Heart right ventricle (tissue), 16 donors: ENCODE measurements at regions not wholly inside any gene's neighbourhood (a gene's known extent, or its start where the extent isn't known, plus 50 kb on each side); places are given as distances from the start of the nearest gene placed in this dataset.
"Not testable (repeated sequence)": the region's sequence is repeated elsewhere in the genome, so short reads cannot be mapped to it uniquely, and the experiment has no call there.

ENCODE experiments used
- ATAC-seq, 8 donors: fragments of 200-7000 bp; cut with Tn5 transposase; one replicate each; pipeline ENCODE4 v1.9.1; 2020; ENCODE audit warnings: mild to moderate bottlenecking in 8 of 8, moderate library complexity in 8 of 8, moderate number of reproducible peaks in 1 of 8
- DNase-seq, 2 donors: peaks; one replicate each; pipeline ENCODE4 v3.0.0-alpha.2; 2020
- H3K27ac ChIP-seq, 10 donors: fragments of 200-600 bp; sonication (generic) in 2 of 10; one replicate each; pipeline versions ENCODE4 v1.5.0 to v1.8.0; 2020 to 2022; ENCODE audit warnings: mild to moderate bottlenecking in 3 of 10
- H3K27me3 ChIP-seq, 7 donors: fragments of 200-600 bp; one replicate each; pipeline ENCODE4 v1.8.0; 2021 to 2022; ENCODE audit warnings: mild to moderate bottlenecking in 2 of 7
- H3K36me3 ChIP-seq, 9 donors: fragments of 200-600 bp; sonication (generic) in 1 of 9; one replicate each; pipeline versions ENCODE4 v1.5.0 to v1.8.0; 2020 to 2022; ENCODE audit warnings: mild to moderate bottlenecking in 2 of 9
- H3K4me1 ChIP-seq, 9 donors: fragments of 200-600 bp; sonication (generic) in 1 of 9; one replicate each; pipeline versions ENCODE4 v1.5.0 to v1.8.0; 2020 to 2022; ENCODE audit warnings: mild to moderate bottlenecking in 4 of 9
- H3K4me3 ChIP-seq, 10 donors: fragments of 200-600 bp; sonication (generic) in 2 of 10; one replicate each; pipeline versions ENCODE4 v1.5.0 to v1.8.0; 2020 to 2022; ENCODE audit warnings: mild to moderate bottlenecking in 7 of 10, moderate library complexity in 2 of 10
- H3K9me3 ChIP-seq, 11 donors: fragments of 200-600 bp in 10 of 11; sonication (generic) in 2 of 11; one replicate each; pipeline versions ENCODE4 v1.5.0 to v1.8.0; 2013 to 2022; ENCODE audit warnings: mild to moderate bottlenecking in 2 of 11, control low read depth in 1 of 11, moderate library complexity in 1 of 11
- WGBS, 2 donors: extraction: QIAGEN DNeasy Blood & Tissue Kit; methylation state at CpG; one replicate each; pipeline ENCODE4 v1.1.7; 2013; ENCODE audit warnings: inconsistent platforms in 1 of 2; 5-methylcytosine and 5-hydroxymethylcytosine counted together
- intact Hi-C, 10 donors: fragments of 100-400 bp; cut with DNase I; formaldehyde crosslinking; loops; one replicate each; pipeline versions ENCODE4 v1.11.1 to v1.14.2; 2022
- TF ChIP-seq, protein P1 (sequence below), 9 donors: fragments of 200-600 bp; sonication (generic) in 2 of 9; IDR thresholded peaks; one replicate each; pipeline versions ENCODE4 v1.5.0 to v1.8.0; 2021 to 2022; ENCODE audit warnings: antibody characterized with exemption in 9 of 9, mild to moderate bottlenecking in 5 of 9, moderate library complexity in 1 of 9
- donor health status: Arrhythmogenic right ventricular cardiomyopathy.
- donor health status: ischemic (EF 13 %, LVEDD 7.1; RV severe dilation, severe dysfunction).
- donor health status: healthy with polysubstance abuse.
- donor health status: DM: no; HTN: yes; CAD: no.
- donor health status: DM: no; HTN: no; CAD: no.
- donor health status: ischemic (EF 25% LVEDD 6.9; RV normal size, moderate dysfunction).
- donor health status: ischemic (EF 25% LVEDD 5.7; RV mildly dilated, moderate dysfunction).
- donor health status: healthy.
- donor health status: DM: yes; HTN: yes; CAD: no.
- donor health status: Ischemic cardiomyopathy.
- donor health status: ischemic (EF 35%, LVEDD 5.7; RV mildly dilated, moderate dysfunction).
- donor health status: nonischemic (EF 11% LVEDD 7.7; RV severe dilation, severe dysfunction).
- donor health status: DM: yes; HTN: yes; CAD: no.
- donor health status: PGD.
- donor health status: ischemic (EF 29% LVEDD 5.4; RV normal size, mild dysfunction).
- donor health status: nonischemic (EF 23%, LVEDD 6.1; RV moderate dilation, normal function).

DNA sequence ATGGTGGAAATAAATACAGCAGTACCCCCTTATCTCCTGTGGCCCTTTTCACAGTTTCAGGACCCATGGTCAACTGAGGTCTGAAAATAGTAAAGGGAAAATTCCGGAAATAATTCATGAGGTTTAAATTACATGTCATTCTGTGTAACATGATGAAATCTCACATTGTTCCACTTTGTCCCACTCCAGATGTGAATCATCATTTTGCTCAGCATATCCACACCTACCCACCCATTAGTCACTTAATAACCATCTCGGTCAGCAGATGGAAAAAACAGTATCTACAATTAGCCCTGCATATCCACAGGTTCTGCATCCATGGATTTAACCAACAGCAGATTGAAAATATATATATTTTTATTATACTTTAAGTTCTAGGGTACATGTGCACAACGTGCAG, 86.9 kb upstream of the GORAB start:
- TF ChIP-seq, protein P1, sequence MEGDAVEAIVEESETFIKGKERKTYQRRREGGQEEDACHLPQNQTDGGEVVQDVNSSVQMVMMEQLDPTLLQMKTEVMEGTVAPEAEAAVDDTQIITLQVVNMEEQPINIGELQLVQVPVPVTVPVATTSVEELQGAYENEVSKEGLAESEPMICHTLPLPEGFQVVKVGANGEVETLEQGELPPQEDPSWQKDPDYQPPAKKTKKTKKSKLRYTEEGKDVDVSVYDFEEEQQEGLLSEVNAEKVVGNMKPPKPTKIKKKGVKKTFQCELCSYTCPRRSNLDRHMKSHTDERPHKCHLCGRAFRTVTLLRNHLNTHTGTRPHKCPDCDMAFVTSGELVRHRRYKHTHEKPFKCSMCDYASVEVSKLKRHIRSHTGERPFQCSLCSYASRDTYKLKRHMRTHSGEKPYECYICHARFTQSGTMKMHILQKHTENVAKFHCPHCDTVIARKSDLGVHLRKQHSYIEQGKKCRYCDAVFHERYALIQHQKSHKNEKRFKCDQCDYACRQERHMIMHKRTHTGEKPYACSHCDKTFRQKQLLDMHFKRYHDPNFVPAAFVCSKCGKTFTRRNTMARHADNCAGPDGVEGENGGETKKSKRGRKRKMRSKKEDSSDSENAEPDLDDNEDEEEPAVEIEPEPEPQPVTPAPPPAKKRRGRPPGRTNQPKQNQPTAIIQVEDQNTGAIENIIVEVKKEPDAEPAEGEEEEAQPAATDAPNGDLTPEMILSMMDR (IDR thresholded peaks at IDR 0.05): no peak
- 47 to 80% methylated on average over 3 of the region's 3 CpGs for WGBS, 2 donors
- Histone ChIP-seq H3K36me3 (no peaks in the 10 kb centered on the region), H3K9me3 (no peaks in the 10 kb centered on the region), H3K27me3 (no peaks in the 10 kb centered on the region), H3K4me3 (no peak overlapping the region), H3K27ac (no peak overlapping the region), H3K4me1 (no peaks in the 10 kb centered on the region)
- intact Hi-C loops: no loop called here
- DNase-seq: no peak
- ATAC-seq: peak in 1 of 8 donors; percentile 45

DNA sequence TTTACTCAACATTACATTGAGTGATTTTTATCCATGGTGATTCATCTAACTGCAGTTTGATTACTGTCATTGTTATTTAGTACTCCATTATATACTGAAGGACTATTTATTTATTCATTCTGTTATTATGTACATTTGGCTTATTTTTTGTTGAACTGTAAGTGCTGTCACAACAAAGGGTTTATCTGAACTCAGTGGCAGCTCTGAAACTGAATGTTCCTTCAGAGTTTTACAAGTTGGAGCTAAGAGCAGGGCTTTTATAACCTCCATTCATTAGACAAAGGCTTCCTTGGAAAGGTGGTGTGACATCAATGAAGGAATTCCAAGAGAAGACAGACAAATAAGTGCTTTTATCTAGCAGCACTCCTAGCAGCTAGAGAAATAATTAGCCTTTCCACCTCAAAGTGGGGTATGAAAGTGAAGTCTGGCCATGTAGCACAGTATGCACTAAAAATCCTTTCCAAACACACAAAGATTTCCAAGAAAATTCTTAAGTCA, 83.3 kb upstream of the GORAB start:
- Histone ChIP-seq H3K9me3 (peaks cover 0 to 14% (median 0%) of the 10 kb centered on the region in 11 donors), H3K4me3 (no peak overlapping the region), H3K4me1 (no peaks in the 10 kb centered on the region), H3K27ac (no peak overlapping the region), H3K27me3 (no peaks in the 10 kb centered on the region), H3K36me3 (no peaks in the 10 kb centered on the region)
- intact Hi-C loops: no loop called here
- TF ChIP-seq, protein P1 (IDR thresholded peaks at IDR 0.05): no peak
- ATAC-seq (no peak), DNase-seq (no peak)

DNA sequence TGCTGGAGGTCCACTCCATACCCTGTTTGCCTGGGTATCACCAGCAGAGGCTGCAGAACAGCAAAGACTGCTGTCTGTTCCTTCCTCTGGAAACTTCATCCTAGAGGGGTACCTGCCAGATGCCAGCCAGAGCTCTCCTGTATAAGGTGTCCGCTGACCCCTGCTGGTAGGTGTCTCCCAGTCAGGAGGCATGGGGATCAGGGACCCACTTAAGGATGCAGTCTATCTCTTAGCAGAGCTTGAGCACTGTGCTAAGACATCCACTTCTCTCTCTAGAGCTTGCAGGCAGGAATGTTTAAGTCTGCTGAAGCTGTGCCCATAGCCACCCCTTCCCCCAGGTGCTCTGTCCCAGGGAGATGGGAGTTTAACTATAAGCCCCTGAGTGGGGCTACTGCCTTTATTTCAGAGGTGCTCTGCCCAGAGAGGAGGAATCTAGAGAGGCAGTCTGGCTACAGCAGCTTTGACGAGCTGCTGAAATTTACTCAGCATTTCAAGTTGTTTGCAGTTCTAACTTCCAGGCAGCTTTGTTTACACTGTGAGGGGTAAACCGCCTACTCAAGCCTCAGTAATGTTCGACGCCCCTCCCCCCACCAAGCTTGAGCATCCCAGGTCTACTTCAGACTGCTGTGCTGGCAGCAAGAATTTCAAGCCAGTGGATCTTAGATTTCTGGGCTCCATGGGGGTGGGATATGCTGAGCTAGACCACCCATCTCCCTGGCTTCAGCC, 74.5 kb upstream of the GORAB start:
- H3K4me3 ChIP-seq, H3K4me1 ChIP-seq, ATAC-seq, H3K27ac ChIP-seq, intact Hi-C loops, H3K27me3 ChIP-seq, H3K36me3 ChIP-seq: not testable (repeated sequence)
- peaks cover 0 to 27% (median 0%) of the 10 kb centered on the region in 11 donors for H3K9me3 ChIP-seq
- WGBS, 2 donors: 89 to 92% methylated on average over 5 of the region's 5 CpGs
- peak; percentile 5 to 19 for DNase-seq
- TF ChIP-seq, protein P1 (IDR thresholded peaks at IDR 0.05): peak in 3 of 9 donors; percentile 23 to 33 (median 31)

DNA sequence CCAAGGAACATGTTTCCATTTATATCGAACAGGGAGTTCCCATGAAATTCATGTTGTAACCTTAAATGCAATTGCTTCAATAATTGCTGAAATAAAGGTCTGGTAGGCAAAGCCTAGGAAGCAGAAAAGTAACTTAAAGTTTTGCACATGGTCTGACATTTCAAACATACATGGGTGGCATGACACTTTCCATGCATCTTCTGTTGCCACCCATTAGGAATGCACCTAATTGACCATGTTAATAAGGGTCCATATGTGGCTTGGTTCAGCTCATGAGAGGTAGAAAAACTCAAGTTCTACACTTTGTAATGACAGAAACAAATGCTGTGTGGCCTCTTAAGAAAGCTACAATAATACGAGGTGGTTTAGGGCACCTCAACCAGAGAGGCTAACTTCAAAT, 72.0 kb upstream of the GORAB start:
- DNase-seq: no peak
- no peaks in the 10 kb centered on the region for H3K36me3 ChIP-seq
- TF ChIP-seq, protein P1 (IDR thresholded peaks at IDR 0.05): no peak
- H3K4me1 ChIP-seq: peaks cover 0 to 6% (median 0%) of the 10 kb centered on the region in 9 donors
- no peak overlapping the region for H3K27ac ChIP-seq
- ATAC-seq: no peak
- intact Hi-C loops: no loop called here
- 35 to 43% methylated on average over 2 of the region's 2 CpGs for WGBS, 2 donors
- H3K9me3 ChIP-seq: peaks cover 0 to 14% (median 0%) of the 10 kb centered on the region in 11 donors
- no peaks in the 10 kb centered on the region for H3K27me3 ChIP-seq
- H3K4me3 ChIP-seq: no peak overlapping the region
